ENCODE measurements at regions not wholly inside any gene's neighbourhood (a gene's known extent, or its start where the extent isn't known, plus 50 kb on each side); places are given as distances from the start of the nearest gene placed in this dataset.

DNA sequence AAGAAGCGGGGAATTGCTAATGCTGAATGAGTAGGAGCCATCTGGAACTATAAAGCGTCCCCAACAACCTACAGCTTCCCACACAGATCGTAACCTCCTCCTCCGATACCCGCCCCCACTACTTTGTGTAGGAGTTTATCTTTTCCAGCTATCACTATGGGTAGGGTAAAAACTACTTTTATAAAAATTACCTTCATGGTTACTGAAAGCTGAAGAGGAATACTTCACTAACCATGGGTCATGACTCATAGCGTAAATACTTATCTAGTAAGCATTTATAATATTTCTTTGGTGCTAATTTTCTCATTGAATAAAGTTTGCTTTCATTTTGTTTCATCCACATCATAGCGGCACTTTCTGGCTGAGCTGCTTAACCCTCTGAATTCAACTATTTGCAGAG, 79.4 kb upstream of the TNIP3 start:
- TF ChIP-seq, protein P1, sequence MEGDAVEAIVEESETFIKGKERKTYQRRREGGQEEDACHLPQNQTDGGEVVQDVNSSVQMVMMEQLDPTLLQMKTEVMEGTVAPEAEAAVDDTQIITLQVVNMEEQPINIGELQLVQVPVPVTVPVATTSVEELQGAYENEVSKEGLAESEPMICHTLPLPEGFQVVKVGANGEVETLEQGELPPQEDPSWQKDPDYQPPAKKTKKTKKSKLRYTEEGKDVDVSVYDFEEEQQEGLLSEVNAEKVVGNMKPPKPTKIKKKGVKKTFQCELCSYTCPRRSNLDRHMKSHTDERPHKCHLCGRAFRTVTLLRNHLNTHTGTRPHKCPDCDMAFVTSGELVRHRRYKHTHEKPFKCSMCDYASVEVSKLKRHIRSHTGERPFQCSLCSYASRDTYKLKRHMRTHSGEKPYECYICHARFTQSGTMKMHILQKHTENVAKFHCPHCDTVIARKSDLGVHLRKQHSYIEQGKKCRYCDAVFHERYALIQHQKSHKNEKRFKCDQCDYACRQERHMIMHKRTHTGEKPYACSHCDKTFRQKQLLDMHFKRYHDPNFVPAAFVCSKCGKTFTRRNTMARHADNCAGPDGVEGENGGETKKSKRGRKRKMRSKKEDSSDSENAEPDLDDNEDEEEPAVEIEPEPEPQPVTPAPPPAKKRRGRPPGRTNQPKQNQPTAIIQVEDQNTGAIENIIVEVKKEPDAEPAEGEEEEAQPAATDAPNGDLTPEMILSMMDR (IDR thresholded peaks at IDR 0.05) = no peak
- TF ChIP-seq ZFX (IDR thresholded peaks at IDR 0.05; ENCODE audit: borderline replicate concordance) = no peak
